ENCODE measurements at regions not wholly inside any gene's neighbourhood (a gene's known extent, or its start where the extent isn't known, plus 50 kb on each side); places are given as distances from the start of the nearest gene placed in this dataset.

GRCh38 chr14:88950069-88950468, 125.6 kb downstream of the TTC8 start:
- Histone ChIP-seq H3K9ac (ENCODE audit: low read depth in 1 of 2, low read length in 2 of 2) (no peak overlapping the region), H3K36me3 (ENCODE audit: control insufficient read depth in 2 of 2, insufficient read depth in 2 of 2, low read length in 2 of 2) (no peaks in the 10 kb centered on the region), H3K9me3 (ENCODE audit: control insufficient read depth in 2 of 2, low read length in 2 of 2) (peaks cover 0 to 3% of the 10 kb centered on the region in 2 donors), H3K27me3 (ENCODE audit: control insufficient read depth in 2 of 2, insufficient read depth in 2 of 2, low read length in 2 of 2) (no peaks in the 10 kb centered on the region), H3K4me1 (ENCODE audit: control insufficient read depth in 2 of 2, insufficient read depth in 2 of 2, low read length in 2 of 2) (no peaks in the 10 kb centered on the region), H3K4me3 (ENCODE audit: low read length in 2 of 2) (no peak overlapping the region), H3K27ac (ENCODE audit: low read depth in 2 of 2, low read length in 2 of 2) (no peak overlapping the region)

DNA sequence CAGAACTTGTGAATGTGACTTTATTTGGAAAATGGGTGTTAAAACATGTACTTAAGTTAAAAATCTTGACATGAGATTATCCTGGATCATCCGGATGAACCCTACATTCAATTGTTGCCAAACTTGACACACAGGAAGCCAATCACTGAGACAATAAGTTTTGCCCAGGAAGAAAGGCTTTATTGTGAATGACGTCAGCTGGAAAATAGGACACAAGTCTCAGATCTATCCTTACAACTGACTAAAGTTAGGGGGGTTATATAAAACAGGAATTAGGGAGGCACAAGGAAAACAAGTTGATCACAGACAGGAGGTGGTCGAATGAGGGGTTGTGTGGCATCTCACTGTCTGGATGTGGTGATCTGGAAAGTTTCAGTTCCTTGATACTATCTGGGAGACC, 126.9 kb downstream of the TTC8 start:
- Histone ChIP-seq H3K4me3 (ENCODE audit: low read length in 2 of 2) (no peak overlapping the region), H3K9me3 (ENCODE audit: control insufficient read depth in 2 of 2, low read length in 2 of 2) (peaks cover 0 to 3% of the 10 kb centered on the region in 2 donors), H3K27ac (ENCODE audit: low read depth in 2 of 2, low read length in 2 of 2) (no peak overlapping the region), H3K9ac (ENCODE audit: low read depth in 1 of 2, low read length in 2 of 2) (no peak overlapping the region), H3K4me1 (ENCODE audit: control insufficient read depth in 2 of 2, insufficient read depth in 2 of 2, low read length in 2 of 2) (no peaks in the 10 kb centered on the region), H3K27me3 (ENCODE audit: control insufficient read depth in 2 of 2, insufficient read depth in 2 of 2, low read length in 2 of 2) (no peaks in the 10 kb centered on the region), H3K36me3 (ENCODE audit: control insufficient read depth in 2 of 2, insufficient read depth in 2 of 2, low read length in 2 of 2) (no peaks in the 10 kb centered on the region)

DNA sequence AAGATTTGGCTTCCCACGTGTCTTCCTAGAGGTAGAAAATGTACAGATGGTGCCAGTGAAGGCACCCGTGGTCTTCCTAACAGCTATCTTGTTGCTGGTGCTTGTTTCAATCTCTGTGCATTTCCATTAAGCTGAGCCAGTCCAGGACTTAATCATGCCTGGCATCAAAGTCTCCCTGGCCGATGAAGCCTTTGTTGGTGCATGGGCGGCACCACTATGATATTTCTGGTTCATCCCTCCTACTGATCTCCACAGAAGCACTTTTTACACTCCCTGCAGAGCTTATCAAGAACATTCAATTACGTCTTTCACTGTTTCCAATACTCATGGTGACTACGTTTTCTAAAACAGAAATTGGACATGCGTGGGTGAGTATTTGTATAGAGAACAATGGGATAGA, 128.4 kb downstream of the TTC8 start:
- Histone ChIP-seq H3K9ac (ENCODE audit: low read depth in 1 of 2, low read length in 2 of 2) (no peak overlapping the region), H3K27me3 (ENCODE audit: control insufficient read depth in 2 of 2, insufficient read depth in 2 of 2, low read length in 2 of 2) (no peaks in the 10 kb centered on the region), H3K9me3 (ENCODE audit: control insufficient read depth in 2 of 2, low read length in 2 of 2) (peaks cover 0 to 3% of the 10 kb centered on the region in 2 donors), H3K4me1 (ENCODE audit: control insufficient read depth in 2 of 2, insufficient read depth in 2 of 2, low read length in 2 of 2) (no peaks in the 10 kb centered on the region), H3K4me3 (ENCODE audit: low read length in 2 of 2) (no peak overlapping the region), H3K27ac (ENCODE audit: low read depth in 2 of 2, low read length in 2 of 2) (no peak overlapping the region), H3K36me3 (ENCODE audit: control insufficient read depth in 2 of 2, insufficient read depth in 2 of 2, low read length in 2 of 2) (no peaks in the 10 kb centered on the region)

- Histone ChIP-seq H3K36me3 (ENCODE audit: control insufficient read depth in 2 of 2, insufficient read depth in 2 of 2, low read length in 2 of 2) (no peaks in the 10 kb centered on the region), H3K9ac (ENCODE audit: low read depth in 1 of 2, low read length in 2 of 2) (no peak overlapping the region), H3K4me1 (ENCODE audit: control insufficient read depth in 2 of 2, insufficient read depth in 2 of 2, low read length in 2 of 2) (no peaks in the 10 kb centered on the region), H3K4me3 (ENCODE audit: low read length in 2 of 2) (no peak overlapping the region), H3K9me3 (ENCODE audit: control insufficient read depth in 2 of 2, low read length in 2 of 2) (peaks cover 0 to 3% of the 10 kb centered on the region in 2 donors), H3K27ac (ENCODE audit: low read depth in 2 of 2, low read length in 2 of 2) (no peak overlapping the region), H3K27me3 (ENCODE audit: control insufficient read depth in 2 of 2, insufficient read depth in 2 of 2, low read length in 2 of 2) (no peaks in the 10 kb centered on the region)
These were observed 131.0 kb downstream of the TTC8 start for GRCh38 chr14:88955455-88955854.

DNA sequence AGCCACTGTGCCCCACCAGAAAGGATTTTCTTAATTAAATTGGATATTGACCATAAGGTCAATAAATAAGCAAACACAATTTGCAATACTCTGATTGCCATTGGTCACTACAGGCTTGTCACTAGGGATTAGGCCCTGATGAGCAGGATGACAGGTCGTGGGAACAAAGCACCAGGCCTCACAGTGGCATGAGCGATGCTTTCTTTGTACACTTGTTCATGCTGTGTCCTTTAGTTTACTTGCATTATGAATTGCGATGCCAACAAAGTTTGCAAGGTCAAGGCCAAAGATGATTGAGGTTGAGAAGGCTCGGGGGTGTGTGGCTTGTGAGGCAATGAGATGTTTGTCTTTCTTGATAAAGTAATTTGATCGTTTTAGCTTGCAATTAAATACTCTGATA, 136.0 kb downstream of the TTC8 start:
- Histone ChIP-seq H3K27ac (ENCODE audit: low read depth in 2 of 2, low read length in 2 of 2) (no peak overlapping the region), H3K9me3 (ENCODE audit: control insufficient read depth in 2 of 2, low read length in 2 of 2) (no peaks in the 10 kb centered on the region), H3K27me3 (ENCODE audit: control insufficient read depth in 2 of 2, insufficient read depth in 2 of 2, low read length in 2 of 2) (no peaks in the 10 kb centered on the region), H3K4me1 (ENCODE audit: control insufficient read depth in 2 of 2, insufficient read depth in 2 of 2, low read length in 2 of 2) (peaks cover 0 to 8% of the 10 kb centered on the region in 2 donors), H3K4me3 (ENCODE audit: low read length in 2 of 2) (no peak overlapping the region), H3K9ac (ENCODE audit: low read depth in 1 of 2, low read length in 2 of 2) (no peak overlapping the region), H3K36me3 (ENCODE audit: control insufficient read depth in 2 of 2, insufficient read depth in 2 of 2, low read length in 2 of 2) (no peaks in the 10 kb centered on the region)

DNA sequence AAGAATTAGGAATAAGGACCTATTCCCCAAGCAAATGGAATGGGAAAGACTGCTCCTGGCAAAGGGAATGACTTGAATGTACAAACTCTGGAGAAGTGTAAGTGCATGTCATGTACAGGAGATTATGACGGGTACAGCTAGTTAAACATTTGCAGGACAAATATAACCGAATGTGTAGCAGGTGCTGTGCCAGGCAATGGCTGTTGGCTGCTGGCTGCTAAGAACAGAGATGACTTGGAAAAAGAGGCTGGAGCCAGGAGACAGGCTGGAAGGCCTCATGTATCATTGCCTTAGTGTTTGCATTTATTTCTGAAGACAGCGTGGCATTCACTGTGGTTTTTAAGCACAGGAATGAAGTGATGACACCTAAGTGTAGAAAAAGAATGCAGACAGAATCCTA, 136.8 kb downstream of the TTC8 start:
- Histone ChIP-seq H3K9me3 (ENCODE audit: control insufficient read depth in 2 of 2, low read length in 2 of 2) (no peaks in the 10 kb centered on the region), H3K9ac (ENCODE audit: low read depth in 1 of 2, low read length in 2 of 2) (no peak overlapping the region), H3K27ac (ENCODE audit: low read depth in 2 of 2, low read length in 2 of 2) (no peak overlapping the region)

GRCh38 chr14:88962356-88962755, 137.9 kb downstream of the TTC8 start:
- no peak overlapping the region for H3K9ac ChIP-seq (ENCODE audit: low read depth in 1 of 2, low read length in 2 of 2)
- H3K27me3 ChIP-seq (ENCODE audit: control insufficient read depth in 2 of 2, insufficient read depth in 2 of 2, low read length in 2 of 2), result no peaks in the 10 kb centered on the region
- peaks cover 0 to 8% of the 10 kb centered on the region in 2 donors for H3K4me1 ChIP-seq (ENCODE audit: control insufficient read depth in 2 of 2, insufficient read depth in 2 of 2, low read length in 2 of 2)
- H3K4me3 ChIP-seq (ENCODE audit: low read length in 2 of 2), result no peak overlapping the region
- no peaks in the 10 kb centered on the region for H3K36me3 ChIP-seq (ENCODE audit: control insufficient read depth in 2 of 2, insufficient read depth in 2 of 2, low read length in 2 of 2)
- H3K9me3 ChIP-seq (ENCODE audit: control insufficient read depth in 2 of 2, low read length in 2 of 2), result no peaks in the 10 kb centered on the region
- H3K27ac ChIP-seq (ENCODE audit: low read depth in 2 of 2, low read length in 2 of 2), result no peak overlapping the region

More for the DNA sequence above, 136.8 kb downstream of the TTC8 start:
- H3K27me3 ChIP-seq (ENCODE audit: control insufficient read depth in 2 of 2, insufficient read depth in 2 of 2, low read length in 2 of 2), result no peaks in the 10 kb centered on the region
- H3K36me3 ChIP-seq (ENCODE audit: control insufficient read depth in 2 of 2, insufficient read depth in 2 of 2, low read length in 2 of 2), result no peaks in the 10 kb centered on the region
- peaks cover 0 to 8% of the 10 kb centered on the region in 2 donors for H3K4me1 ChIP-seq (ENCODE audit: control insufficient read depth in 2 of 2, insufficient read depth in 2 of 2, low read length in 2 of 2)
- H3K4me3 ChIP-seq (ENCODE audit: low read length in 2 of 2), result no peak overlapping the region

DNA sequence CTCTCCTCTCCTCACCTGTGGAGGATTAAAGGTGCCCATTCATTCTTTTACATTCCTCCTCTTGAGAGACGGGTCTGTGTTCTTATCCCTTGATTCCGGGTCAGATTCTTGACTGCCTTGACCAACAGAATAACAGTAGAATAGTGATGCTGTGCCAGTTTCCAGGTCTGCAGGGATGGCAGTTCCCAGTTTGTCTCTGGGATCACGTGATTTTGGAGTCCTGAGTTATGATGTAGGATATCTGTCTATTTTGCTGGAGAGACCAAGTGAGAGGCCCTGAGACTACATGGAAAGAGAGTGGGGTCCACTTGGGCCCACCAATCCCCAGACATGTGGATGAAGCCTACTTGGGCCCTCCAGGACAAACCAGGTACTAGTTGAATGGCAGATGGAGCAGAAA, 142.8 kb downstream of the TTC8 start:
- Histone ChIP-seq H3K9me3 (ENCODE audit: control insufficient read depth in 2 of 2, low read length in 2 of 2) (no peaks in the 10 kb centered on the region), H3K36me3 (ENCODE audit: control insufficient read depth in 2 of 2, insufficient read depth in 2 of 2, low read length in 2 of 2) (no peaks in the 10 kb centered on the region), H3K27ac (ENCODE audit: low read depth in 2 of 2, low read length in 2 of 2) (no peak overlapping the region), H3K4me3 (ENCODE audit: low read length in 2 of 2) (no peak overlapping the region), H3K4me1 (ENCODE audit: control insufficient read depth in 2 of 2, insufficient read depth in 2 of 2, low read length in 2 of 2) (no peaks in the 10 kb centered on the region), H3K9ac (ENCODE audit: low read depth in 1 of 2, low read length in 2 of 2) (no peak overlapping the region), H3K27me3 (ENCODE audit: control insufficient read depth in 2 of 2, insufficient read depth in 2 of 2, low read length in 2 of 2) (no peaks in the 10 kb centered on the region)

DNA sequence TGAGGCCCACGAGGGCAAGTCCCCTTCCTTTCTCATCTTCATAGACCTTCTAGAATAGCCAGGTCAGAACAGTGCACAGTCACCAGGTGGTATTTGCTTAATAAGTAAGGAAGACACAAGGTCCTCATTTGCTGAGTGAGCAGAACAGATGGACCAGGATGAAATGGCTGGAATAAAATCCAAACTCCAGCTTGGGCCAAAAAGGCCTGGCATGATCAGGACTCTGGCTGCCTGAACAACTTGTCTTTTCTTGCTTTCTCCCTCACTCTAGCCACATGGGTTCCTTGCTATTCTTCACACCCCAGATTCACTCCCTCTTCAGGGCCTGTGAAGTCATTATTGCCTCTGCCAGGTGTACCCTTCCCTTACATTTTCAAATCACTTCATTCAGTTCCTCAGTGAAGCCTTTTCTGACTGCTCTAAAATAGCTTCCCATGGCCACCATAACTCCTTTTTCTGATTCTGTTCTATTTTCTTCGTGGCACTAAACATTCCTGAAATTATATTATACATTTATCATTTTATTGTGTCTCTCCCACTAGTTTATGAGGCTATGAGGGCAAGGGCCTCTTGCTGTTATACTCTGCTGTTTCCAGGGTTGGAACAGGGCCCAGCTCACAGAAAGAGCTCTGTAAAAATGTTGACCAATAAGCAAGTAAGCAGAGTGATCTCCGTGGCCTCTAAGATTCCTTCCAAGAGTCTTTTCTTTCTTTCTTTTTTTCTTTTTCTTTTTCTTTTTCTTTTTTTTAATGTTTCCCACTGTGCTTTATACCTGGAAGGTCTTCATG, 150.8 kb downstream of the TTC8 start:
- H3K9me3 ChIP-seq (ENCODE audit: control insufficient read depth in 2 of 2, low read length in 2 of 2), result no peaks in the 10 kb centered on the region
- no peak overlapping the region for H3K9ac ChIP-seq (ENCODE audit: low read depth in 1 of 2, low read length in 2 of 2)
- peak overlapping the region in 1 of 2 donors; percentile 9 for H3K4me3 ChIP-seq (ENCODE audit: low read length in 2 of 2)
- H3K27ac ChIP-seq (ENCODE audit: low read depth in 2 of 2, low read length in 2 of 2), result peak overlapping the region in 1 of 2 donors; percentile 34
- H3K27me3 ChIP-seq (ENCODE audit: control insufficient read depth in 2 of 2, insufficient read depth in 2 of 2, low read length in 2 of 2), result peaks cover 0 to 4% of the 10 kb centered on the region in 2 donors
- H3K4me1 ChIP-seq (ENCODE audit: control insufficient read depth in 2 of 2, insufficient read depth in 2 of 2, low read length in 2 of 2), result peaks cover 7 to 10% of the 10 kb centered on the region in 2 donors
- no peaks in the 10 kb centered on the region for H3K36me3 ChIP-seq (ENCODE audit: control insufficient read depth in 2 of 2, insufficient read depth in 2 of 2, low read length in 2 of 2)

DNA sequence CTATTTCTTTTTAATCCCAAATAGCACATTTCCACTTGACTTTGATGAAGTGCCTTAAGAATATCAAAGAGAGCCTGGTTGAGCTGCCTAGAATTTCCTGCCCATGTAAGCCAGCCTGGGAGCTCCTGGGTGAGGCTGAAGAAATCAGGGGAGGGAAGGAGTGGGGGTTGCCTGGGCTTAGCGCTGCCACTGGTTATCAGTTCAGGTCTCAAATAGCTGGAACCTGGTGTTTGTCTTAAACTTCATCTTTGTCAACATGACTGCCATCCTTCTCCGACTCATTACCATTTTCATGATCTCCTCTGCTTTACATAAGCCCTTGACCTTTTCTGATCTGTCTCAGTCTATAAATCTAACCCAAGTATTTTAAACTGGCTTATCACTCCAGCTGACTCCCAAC, 151.5 kb downstream of the TTC8 start:
- Histone ChIP-seq H3K4me1 (ENCODE audit: control insufficient read depth in 2 of 2, insufficient read depth in 2 of 2, low read length in 2 of 2) (peaks cover 7 to 10% of the 10 kb centered on the region in 2 donors), H3K9ac (ENCODE audit: low read depth in 1 of 2, low read length in 2 of 2) (no peak overlapping the region), H3K27ac (ENCODE audit: low read depth in 2 of 2, low read length in 2 of 2) (no peak overlapping the region), H3K4me3 (ENCODE audit: low read length in 2 of 2) (no peak overlapping the region), H3K9me3 (ENCODE audit: control insufficient read depth in 2 of 2, low read length in 2 of 2) (no peaks in the 10 kb centered on the region), H3K36me3 (ENCODE audit: control insufficient read depth in 2 of 2, insufficient read depth in 2 of 2, low read length in 2 of 2) (no peaks in the 10 kb centered on the region), H3K27me3 (ENCODE audit: control insufficient read depth in 2 of 2, insufficient read depth in 2 of 2, low read length in 2 of 2) (peaks cover 0 to 4% of the 10 kb centered on the region in 2 donors)

Measured in mucosa of rectum (tissue), 2 donors.